Activated T-cell treated with anti-CD3 and anti-CD28 coated beads for 24 hours (primary cell): ENCODE measurements at regions not wholly inside any gene's neighbourhood (a gene's known extent, or its start where the extent isn't known, plus 50 kb on each side); places are given as distances from the start of the nearest gene placed in this dataset.
A peak's percentile ranks its signal among the peaks of the same experiment; 100 is the strongest.
"Not testable (repeated sequence)": the region's sequence is repeated elsewhere in the genome, so short reads cannot be mapped to it uniquely, and the experiment has no call there.

Experiments
- DNase-seq: peaks from one replicate; pipeline ENCODE4 v3.0.0-alpha.2; 2020; ENCODE audit warnings: low read depth

DNA sequence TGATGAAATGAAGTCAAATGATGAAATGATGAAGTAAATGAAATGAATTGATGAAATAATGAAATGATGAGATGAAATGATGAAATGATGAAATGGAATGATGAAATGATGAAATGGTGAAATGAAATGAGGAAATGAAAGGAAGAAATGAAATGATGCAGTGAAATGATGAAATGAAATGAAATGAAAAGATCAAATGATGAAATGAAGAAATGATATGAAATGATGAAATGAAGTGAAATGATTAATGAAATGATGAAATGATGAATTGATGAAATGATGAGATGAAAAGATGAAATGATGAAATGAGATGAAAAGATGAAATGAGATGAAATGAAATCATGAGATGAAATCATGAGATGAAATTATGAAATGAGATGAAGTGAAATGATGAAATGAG, 139.2 kb upstream of the ERV3-1 start:
- DNase-seq = not testable (repeated sequence)

DNA sequence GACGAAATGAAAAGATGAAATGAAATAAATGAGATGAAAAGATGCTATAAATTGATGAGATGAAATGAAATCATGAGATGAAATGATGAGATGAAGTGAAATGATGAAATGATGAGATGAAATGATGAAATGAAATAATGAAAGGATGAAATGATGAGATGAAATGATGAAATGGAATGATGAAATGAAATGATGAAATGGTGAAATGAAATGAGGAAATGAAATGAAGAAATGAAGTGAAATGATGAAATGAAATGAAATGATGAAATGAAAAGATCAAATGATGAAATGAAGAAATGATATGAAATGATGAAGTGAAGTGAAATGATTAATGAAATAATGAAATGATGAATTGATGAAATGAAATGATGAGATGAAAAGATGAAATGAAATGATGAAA, 138.5 kb upstream of the ERV3-1 start:
- DNase-seq = not testable (repeated sequence)

DNA sequence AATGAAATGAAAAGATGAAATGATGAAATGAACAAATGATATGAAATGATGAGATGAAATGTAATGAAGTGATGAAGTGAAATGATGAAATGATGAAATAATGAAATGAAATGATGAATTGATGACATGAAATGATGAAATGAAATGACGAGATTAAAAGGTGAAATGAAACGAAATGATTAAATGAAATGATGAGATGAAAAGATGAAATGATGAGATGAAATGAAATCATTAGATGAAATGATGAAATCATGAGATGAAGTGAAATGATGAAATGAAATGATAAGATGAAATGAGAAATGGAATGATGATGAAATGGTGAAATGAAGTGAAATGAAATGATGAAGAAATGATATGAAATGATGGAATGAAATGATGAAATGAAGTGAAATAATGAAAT, 138.1 kb upstream of the ERV3-1 start:
- not testable (repeated sequence) for DNase-seq

DNA sequence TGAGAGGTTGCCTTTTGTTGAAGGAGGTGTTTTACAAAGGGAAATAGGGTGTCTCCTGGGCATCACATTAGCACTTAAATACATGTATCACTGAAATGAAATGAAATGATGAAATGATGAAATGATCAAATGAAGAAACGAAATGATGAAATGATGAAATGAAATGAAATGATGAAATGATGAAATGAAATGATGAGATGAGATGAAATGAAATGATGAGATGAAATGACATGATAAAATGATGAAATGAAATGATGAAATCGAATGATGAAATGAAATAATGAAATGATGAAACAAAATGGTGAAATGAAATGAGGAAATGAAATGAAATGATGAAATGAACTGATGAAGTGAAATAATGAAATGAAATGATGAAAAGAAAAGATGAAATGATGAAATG, 137.6 kb upstream of the ERV3-1 start:
- not testable (repeated sequence) for DNase-seq

DNA sequence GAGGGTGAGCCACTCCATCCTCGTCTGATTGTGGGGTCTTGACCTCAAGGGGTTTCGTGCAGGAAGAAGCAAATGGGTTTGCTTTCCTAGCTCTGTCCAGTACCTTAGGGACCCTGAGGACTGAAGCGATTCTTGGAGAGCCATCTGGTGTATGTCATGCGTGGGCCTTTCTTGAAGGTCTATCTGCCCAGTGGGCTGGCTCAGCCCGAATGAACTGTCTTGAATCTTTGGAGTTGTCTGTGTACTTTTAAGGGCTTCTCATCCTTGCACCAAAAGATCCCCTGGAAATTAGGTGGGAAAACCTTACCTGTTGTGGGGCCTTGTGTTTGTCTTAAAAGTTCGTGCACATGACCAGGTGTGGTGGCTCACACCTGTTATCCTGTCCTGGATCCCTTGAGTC, 135.4 kb upstream of the ERV3-1 start:
- not testable (repeated sequence) for DNase-seq

DNA sequence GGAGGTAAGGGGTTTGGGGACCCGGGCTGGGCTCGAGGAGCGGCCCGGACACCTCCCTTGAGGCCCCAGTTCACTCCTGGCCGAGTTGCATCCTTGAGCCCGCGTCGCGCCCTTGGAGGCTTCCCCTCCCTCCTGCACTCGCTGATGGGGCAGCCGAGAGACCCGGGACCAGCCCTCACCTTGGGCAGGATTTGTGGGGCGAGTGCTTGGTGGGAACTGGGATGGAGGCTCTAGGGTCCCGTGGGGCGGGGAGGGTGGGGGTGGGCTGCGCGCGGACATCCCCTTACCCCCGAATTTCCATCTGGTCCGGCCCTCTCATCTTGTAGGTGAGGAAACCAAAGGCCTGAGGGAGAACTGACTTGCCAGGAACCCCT, 134.9 kb upstream of the ERV3-1 start:
- not testable (repeated sequence) for DNase-seq

DNA sequence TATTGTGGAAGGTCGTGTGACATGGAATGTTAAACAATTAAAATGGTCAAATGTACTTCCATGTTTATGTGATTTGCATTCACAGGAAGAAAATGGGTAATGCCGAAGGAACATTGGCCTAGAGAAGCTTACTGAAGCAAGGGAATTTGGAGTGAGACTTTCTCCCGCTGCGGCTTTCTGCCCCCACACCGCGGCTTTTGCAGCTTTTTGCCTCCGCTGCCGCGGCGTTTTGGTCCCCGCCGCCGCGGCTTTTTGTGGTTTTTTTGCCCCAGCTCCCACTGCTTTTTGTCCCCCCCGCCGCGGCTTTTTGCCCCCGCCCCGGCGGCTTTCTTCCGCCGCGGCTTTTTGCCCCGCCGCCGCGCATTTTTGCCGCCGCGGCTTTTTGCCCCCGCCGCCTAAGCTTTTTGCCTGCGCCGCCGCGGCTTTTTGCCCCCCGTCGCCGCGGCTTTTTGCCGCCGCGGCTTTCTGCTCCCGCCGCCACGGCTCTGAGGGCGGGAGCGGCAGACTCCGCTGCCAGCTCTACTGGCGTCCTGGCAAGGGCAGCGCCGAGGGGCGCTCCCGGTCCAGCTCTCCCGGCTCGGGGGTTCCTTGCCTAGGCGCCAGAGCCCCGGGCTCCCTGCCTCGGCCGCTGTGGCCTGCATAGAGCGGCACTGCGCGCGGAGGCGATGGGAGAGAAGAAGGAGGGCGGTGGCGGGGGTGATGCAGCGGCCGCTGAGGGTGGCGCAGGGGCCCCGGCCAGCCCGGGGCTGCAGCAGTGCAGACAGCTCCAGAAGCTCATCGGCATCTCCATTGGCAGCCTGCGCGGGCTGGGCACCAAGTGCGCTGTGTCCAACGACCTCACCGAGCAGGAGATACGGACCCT, 134.3 kb upstream of the ERV3-1 start:
- not testable (repeated sequence) for DNase-seq

DNA sequence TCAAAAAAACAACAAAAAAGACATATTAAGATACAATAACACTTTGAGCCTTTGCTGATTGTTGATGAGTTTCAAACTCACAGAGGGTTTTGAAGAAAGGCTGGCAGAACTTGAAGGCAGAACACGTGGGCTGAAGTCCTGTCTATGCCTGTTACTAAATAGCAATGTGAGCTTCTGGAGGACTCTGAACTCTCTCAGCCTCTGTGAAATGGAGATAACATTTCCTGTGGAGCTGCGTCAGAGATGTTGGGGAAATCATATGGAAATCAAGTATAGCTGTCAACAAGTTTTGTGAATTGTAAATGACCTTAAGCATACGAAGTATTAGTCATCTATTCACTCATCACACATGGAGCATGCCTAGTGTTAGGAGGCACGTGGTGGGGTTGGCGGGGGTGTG, 130.4 kb upstream of the ERV3-1 start:
- not testable (repeated sequence) for DNase-seq

DNA sequence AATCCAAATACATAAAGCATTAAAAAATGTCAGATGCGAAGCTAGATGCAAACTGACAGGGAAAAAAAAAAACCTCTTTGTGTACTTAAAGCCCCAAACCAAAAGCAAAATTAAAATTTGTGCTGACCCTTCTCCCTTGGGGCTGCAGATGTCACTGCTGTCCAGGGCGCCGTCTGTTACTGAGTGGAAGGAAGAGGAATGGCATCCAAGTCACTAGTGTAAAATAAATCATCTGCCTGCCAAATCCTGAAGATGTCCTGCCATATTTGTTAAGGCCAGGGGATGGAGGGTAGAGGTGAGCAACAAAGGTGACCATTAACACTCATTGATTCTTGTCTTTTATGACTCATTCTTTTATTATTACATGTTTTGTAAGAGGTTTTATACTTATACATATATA, 126.6 kb upstream of the ERV3-1 start:
- DNase-seq = not testable (repeated sequence)

DNA sequence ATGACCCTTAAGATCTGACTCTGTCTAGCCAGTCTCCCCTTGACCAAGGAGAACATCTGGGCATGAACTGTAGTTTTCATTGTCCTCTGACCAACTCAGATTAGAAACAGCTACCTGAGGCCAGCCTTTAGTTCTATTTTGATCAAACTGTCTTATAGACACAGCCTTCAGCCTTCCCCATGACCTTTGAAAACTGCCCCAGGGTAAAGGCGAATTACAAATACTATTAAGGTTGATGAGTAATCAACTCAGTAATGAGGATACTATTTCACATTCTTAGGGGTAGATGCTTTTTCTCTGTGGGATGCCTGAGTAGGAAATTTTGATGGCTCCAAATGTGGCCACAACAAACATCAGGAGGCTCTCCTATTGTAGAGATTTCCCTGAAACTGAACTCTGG, 125.8 kb upstream of the ERV3-1 start:
- not testable (repeated sequence) for DNase-seq

DNA sequence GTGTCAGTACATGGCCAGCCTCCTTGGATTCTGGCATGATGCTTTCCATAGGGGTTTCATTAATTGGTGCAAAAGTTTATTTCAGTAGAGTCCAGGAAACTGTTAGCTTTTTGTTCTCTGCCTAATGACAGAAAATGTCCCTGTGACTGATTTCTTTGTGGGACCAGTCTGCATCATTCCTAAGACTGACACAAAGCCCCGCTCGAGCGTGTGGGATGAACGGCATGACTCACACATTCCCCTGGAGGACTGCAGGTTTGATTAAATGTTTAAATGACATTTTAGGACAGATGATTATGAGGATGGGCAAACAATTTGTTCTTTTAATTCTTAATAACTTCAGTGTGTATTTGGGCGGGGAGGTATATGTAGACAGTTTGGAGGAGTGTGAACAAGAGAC, 120.9 kb upstream of the ERV3-1 start:
- not testable (repeated sequence) for DNase-seq

DNA sequence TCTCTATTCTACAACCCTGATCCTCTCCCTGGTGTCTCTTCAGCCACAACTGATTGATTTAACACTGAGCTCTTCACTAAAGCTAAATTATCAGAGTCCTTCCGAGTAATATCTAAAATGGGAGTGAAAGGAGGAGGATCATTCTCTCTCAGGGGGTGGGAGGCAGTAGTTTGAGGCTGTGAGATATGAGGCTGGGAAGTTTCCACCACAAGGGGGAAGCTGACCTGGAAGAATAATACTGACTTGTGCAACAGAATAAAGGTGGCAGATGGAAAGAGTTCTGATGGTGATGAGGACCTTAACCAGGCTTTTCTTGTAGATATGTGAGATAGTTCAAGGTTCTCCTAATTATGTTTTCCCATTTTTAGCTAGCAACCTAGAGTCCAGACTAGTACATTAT, 118.1 kb upstream of the ERV3-1 start:
- DNase-seq = not testable (repeated sequence)

DNA sequence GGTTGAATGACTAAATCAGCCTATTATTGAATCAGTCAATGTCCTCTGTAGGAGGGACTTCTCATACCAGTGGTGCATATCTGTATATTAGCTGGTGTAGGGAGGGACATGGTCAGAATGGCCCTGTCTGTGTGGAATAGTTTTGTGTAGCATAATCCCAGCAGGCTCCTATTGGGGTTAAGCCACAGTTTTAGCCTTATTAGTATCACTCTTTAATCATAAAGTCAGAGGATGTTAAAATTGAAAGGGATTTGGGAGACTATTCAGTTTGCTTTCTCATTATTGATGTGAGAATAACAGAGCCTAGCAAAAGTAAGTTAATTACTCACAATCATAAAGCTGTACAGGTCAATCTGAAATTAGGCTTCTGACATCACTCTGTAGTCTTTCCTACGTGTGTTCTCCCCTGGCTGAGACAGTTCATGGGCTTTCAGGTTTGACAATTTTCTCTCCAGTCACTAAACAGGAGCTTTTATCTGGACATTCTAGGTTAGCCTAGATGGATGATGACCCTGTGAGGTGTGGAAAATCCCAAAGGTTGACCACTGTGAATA, 99.2 kb upstream of the ERV3-1 start:
- DNase-seq = not testable (repeated sequence)

DNA sequence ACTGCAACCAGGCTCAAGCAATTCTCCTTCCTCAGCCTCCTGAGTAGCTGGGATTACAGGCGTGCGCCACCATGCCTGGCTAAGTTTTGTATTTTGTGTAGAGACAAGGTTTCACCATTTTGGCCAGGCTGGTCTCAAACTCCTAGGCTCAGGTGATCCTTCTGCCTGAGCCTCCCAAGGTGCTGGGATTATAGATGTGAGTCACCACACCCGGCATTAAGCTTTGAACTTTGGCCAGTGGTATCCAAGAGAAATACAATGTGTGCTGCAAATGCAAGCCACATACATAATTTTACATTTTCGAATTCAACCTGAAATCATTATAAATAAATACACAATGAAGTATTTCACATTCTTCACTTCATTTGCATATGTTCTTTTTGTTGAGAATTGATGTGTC, 94.0 kb upstream of the ERV3-1 start:
- not testable (repeated sequence) for DNase-seq

DNA sequence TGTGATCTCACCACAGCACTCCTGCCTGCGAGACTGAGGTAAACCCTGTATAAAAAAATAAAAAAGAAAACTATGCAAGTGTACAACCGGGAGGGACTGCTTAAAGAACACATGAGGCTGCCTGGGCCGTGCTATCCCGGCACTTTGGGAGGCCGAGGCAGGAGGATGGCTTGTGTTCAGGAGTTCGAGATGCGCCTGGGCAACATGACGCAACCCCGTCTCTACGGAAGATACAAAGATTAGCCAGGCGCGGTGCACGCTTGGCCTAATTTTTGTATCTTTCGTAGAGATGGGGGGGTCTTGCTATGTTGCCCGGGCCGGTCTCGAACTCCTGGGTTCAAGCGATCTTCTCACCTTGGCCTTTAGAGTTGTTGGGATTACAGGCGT, 75.2 kb upstream of the ERV3-1 start:
- not testable (repeated sequence) for DNase-seq

DNA sequence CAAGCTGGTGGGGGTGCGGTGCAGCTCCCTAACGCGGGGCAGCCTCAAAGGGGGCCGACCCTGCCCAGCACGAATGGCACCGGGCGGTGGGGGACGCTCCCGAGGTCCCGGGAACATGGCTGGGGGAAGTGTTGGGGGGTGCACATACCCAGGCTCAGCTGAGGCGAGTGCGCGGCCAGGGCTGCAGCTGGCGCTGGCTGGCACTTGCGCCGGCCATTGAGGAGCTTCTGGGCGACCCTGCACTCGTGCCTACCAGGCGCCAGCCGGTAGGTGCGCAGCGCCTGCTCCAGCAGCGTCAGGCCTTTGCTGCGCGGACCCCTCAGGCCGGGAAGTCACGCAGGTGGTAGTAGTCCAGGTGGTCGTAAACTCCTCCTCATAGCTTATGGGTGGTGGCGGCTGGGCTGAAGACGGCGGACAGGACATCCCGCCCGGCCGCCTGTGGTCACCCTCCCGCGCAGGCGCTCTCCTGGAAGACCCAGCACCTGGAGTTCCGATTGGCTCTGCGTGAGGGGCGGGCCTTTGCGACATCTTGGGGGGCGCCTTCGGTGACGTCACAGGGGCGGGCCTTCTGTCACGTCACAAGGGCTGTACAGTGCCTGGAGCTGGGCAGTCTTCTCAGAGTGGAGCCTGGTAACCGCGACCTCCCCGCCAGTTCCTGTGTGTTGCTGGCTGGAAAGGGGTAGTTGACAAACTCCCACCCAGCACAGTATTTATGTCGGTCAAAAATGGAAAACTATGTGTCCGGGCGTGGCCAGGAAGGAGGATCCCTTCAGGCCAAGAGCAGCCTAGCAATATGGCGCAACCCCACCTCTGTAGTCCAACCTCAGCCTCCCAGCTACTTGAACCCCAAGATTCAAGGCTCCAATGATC, 74.5 kb upstream of the ERV3-1 start:
- DNase-seq = peak; percentile 78

DNA sequence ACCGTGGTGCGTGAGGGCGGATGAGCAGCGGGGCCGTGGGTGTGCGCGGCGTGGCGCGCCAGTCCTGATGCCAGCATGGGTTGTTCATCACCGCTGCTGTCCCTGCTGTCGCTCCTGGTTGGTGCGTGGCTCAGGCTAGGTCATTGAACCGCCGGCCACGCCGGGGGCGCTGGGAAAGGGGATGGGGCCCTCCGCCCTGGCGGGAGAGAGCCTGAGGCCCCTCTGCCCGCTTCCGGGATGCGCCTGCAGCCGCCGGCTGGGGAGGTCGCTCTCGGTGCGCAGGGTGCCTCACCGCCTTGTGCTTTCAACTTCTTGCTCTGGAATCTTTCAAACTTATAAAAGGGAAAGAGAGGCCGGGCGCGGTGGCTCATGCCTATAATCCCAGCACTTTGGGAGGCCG, 68.5 kb upstream of the ERV3-1 start:
- not testable (repeated sequence) for DNase-seq

DNA sequence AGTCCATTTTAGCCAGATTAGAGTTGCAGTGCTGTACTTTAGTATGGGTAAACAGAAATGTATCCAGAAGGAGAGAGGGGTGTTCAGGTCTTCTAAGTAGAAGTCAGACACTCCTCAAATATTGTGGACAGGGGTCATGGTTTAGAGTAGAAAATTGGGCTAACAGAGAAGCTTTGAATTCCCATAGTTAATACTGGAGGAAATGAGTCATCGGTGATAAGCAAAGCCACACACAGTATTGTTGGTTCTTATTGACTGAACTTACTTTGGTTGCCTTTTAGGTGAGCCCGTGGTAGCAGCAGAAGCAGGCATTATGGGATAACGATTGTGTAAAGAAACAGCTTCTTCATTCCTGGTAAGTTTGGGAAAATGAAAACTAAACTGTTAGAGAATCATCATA, 66.7 kb upstream of the ERV3-1 start:
- DNase-seq = not testable (repeated sequence)

DNA sequence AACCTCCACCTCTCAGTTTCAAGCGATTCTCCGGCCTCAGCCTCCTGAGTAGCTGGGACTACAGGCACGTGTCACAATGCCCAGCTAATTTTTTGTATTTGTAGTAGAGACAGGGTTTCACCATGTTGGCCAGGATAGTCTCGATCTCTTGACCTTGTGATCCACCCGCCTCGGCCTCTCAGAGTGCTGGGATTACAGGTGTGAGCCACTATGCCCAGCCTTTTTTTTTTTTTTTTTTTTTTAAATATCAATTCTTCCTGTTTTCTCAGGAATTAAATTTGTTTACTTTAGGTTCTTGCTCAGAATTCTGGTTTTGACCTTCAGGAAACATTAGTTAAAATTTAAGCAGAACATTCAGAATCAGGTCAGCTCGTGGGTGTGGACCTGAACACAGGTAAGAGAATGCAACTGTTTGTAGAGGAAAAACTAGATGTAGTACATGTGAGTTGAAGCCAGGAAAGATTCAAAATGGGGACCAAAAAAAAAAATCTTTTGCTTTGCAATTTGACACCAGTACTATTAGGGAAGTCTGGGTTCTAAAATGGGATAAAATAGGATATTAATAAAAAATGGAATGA, 65.5 kb upstream of the ERV3-1 start:
- DNase-seq = not testable (repeated sequence)

DNA sequence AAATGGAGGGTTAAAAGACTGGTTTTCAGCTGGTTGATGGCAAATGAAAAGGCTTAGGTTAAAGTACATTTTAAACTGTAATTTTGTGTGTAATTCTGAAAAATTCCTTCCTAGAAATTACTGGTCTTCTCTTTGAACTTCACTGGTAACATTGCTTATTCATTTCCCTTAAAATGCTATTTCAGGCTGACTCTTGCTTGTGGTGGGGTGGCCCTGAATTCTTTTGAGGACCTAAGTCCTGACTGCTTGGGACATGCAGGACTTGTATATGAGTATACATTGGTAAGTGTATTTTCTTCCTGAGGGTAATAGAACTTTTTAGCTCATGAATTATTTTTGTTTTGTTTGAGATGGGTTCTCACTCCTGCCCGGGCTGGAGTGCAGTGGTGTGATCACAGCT, 63.0 kb upstream of the ERV3-1 start:
- DNase-seq = not testable (repeated sequence)

DNA sequence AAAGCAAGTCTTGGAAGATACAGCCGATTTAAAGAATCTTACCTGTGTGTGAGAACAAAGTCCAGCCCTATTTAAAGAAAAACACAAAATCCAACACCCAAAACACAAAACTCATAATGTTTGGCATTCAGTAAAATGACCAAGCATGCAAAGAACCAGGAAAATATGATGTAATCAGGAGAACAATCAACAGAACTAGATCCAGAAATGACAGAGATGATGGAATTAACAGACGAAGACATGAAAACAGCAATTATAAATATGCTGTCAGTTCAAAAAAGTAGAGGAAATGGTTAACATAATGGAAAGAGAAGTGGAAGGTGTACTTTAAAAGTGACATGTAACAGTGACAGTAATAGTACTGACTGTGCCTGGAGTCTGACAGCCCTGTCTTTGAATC, 56.1 kb upstream of the ERV3-1 start:
- DNase-seq = not testable (repeated sequence)

DNA sequence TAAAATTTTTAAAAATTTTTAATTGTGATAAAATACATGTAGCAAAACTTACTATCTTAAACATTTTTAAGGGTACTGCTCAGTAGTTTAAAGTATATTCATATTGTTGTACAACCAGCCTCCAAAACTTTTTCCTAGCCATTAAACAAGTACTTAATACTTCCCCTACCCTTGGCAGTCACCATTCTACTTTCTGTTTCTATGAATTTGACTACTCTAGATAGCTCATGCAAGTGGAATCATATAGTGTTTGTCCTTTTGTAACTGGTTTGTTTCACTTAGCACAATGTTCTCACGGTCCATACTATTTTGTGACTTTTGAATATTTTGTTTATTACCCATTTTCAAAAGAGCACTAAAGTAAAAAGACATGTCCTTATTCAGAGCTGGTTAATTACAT, 52.8 kb upstream of the ERV3-1 start:
- DNase-seq = not testable (repeated sequence)
